WERI-Rb-1 (cell line): ENCODE measurements at regions not wholly inside any gene's neighbourhood (a gene's known extent, or its start where the extent isn't known, plus 50 kb on each side); places are given as distances from the start of the nearest gene placed in this dataset.

Experiments
- DNase-seq: peaks from one replicate; pipeline ENCODE4 v3.0.0-alpha.2; 2020
- H3K27ac ChIP-seq: fragments of 250-450 bp; sonication (Bioruptor Pico); 2 replicates; pipeline ENCODE4 v1.5.1; 2020; ENCODE audit warnings: mild to moderate bottlenecking, moderate library complexity
- H3K27me3 ChIP-seq: fragments of 250-450 bp; sonication (Bioruptor Pico); 2 replicates; pipeline ENCODE4 v1.5.1; 2021; ENCODE audit warnings: mild to moderate bottlenecking, low read depth, moderate library complexity; ENCODE audit not compliant: insufficient read depth, severe bottlenecking
- H3K36me3 ChIP-seq: fragments of 250-450 bp; sonication (Bioruptor Pico); 2 replicates; pipeline ENCODE4 v1.5.1; 2020; ENCODE audit warnings: mild to moderate bottlenecking, moderate library complexity
- H3K4me3 ChIP-seq: 2 replicates; pipeline ENCODE4 v1.5.1; 2011; ENCODE audit warnings: low read depth, mild to moderate bottlenecking, control low read depth, low read length
- H3K9me3 ChIP-seq: fragments of 250-450 bp; sonication (Bioruptor Pico); 2 replicates; pipeline ENCODE4 v1.5.1; 2021; ENCODE audit warnings: mild to moderate bottlenecking, moderate library complexity; ENCODE audit not compliant: severe bottlenecking
- TF ChIP-seq, protein P1 (sequence below): IDR thresholded peaks from 2 replicates; pipeline ENCODE4 v1.5.1; 2011; ENCODE audit warnings: low read depth, mild to moderate bottlenecking, control low read depth, inconsistent platforms, low read length

DNA sequence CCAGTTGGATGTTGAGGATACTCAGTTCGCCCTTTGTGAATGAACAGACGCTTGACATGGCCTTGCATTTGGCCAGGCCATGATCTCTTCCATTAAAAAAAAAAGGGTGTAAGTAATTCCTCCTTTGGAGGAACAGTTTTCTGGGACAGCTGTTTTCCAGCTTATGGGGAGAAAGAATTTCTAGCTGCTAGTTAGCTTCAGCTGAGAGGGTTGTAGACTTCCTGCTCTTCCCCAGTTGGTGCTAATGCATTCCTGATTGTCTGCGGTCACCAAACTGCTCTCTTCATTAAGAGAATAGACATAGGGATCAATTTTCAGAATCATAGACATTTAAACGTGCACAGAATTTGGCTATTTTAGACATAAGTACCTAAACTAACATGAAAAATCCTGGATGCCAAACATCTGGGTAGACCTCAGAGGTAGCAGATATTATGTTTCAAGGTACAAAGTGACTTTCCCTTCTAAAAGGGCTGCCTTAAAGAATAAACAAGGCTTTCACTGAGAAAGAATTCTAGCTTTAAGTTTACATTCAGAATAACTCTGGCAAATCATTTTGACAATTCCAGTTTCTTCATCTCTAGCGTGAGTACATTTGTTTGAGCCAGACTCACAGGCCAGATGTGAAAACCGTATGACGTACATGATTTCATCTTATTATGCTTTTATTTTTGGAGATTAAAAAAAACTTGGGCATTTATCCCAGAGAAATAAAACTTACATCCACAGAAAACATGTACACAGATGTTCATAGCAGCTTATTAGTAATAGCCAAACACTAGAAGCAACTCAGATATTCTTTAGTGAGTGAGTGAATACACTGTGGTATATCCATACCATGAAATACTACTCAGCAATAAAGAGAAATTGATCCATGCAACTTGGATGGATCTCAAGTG is 71.2 kb downstream of the MAIP1 start:
- H3K9me3 ChIP-seq: no peaks in the 10 kb centered on the region
- DNase-seq: no peak
- no peaks in the 10 kb centered on the region for H3K36me3 ChIP-seq

DNA sequence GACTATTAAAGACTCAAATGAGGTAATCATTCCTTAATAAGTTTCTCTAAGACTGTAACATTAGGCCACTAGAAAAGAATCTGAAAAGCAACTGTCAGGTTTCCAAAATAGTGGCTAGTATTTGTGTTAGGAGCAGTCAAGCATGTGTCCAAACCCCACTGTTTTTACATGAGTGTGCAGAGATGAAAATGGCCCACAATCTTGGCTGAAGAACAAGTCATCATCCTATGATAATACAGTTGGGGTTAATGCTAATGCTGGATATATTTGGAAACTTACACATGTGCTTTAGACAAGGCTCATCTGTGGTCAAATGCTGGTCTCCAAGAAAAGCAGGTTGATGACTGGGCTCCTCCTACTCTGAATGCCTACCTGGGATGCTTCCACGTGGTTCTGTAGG is 73.6 kb downstream of the MAIP1 start:
- Histone ChIP-seq H3K27me3 (no peaks in the 10 kb centered on the region), H3K36me3 (no peaks in the 10 kb centered on the region), H3K4me3 (no peak overlapping the region), H3K27ac (no peak overlapping the region), H3K9me3 (no peaks in the 10 kb centered on the region)
- TF ChIP-seq, protein P1, sequence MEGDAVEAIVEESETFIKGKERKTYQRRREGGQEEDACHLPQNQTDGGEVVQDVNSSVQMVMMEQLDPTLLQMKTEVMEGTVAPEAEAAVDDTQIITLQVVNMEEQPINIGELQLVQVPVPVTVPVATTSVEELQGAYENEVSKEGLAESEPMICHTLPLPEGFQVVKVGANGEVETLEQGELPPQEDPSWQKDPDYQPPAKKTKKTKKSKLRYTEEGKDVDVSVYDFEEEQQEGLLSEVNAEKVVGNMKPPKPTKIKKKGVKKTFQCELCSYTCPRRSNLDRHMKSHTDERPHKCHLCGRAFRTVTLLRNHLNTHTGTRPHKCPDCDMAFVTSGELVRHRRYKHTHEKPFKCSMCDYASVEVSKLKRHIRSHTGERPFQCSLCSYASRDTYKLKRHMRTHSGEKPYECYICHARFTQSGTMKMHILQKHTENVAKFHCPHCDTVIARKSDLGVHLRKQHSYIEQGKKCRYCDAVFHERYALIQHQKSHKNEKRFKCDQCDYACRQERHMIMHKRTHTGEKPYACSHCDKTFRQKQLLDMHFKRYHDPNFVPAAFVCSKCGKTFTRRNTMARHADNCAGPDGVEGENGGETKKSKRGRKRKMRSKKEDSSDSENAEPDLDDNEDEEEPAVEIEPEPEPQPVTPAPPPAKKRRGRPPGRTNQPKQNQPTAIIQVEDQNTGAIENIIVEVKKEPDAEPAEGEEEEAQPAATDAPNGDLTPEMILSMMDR: no peak
- DNase-seq: no peak

More for the DNA sequence above, 71.2 kb downstream of the MAIP1 start:
- no peak overlapping the region for H3K4me3 ChIP-seq
- no peaks in the 10 kb centered on the region for H3K27me3 ChIP-seq
- TF ChIP-seq, protein P1: no peak
- no peak overlapping the region for H3K27ac ChIP-seq

DNA sequence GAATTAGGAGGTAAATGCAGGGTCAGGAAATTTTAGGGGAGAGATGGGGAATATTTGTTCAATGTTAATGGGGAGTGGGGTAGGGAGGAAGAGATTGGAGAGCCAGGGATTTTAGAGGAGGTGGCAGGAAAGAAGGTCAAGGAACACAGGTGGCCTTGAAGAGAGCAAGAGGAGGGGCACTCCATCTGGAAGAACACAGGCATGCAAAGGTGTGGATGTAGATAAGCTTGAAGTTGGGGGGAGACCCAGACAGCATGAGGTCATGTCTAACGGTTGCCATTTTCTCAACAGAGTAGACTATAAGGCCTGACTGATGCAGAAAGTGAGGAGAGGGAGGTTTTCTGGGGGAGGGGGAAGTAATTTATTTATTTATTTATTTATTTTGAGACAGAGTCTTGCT is 77.5 kb downstream of the MAIP1 start:
- H3K9me3 ChIP-seq: no peaks in the 10 kb centered on the region

DNA sequence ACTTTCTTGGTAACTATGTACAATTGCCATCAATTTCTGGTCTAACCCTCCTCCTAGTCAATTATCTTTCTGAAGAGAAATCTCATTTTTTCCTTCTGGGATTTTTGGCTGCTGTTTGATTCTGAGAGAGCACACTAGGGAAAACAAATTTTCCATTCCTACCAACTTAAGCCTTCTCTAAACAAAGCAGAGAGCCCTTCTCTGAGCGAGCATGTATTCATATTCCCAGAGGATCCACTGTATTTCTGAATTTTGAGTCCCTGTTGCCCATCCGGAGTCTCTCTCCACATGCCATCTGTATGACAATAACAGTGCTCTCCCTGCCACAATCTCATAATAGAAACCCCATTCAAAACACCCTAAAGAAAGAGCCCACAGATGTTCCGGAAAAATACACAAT is 78.5 kb downstream of the MAIP1 start:
- Histone ChIP-seq H3K27me3 (no peaks in the 10 kb centered on the region), H3K9me3 (no peaks in the 10 kb centered on the region), H3K4me3 (no peak overlapping the region), H3K27ac (no peak overlapping the region), H3K36me3 (no peaks in the 10 kb centered on the region)
- TF ChIP-seq, protein P1: no peak
- DNase-seq: no peak

More for the DNA sequence above, 77.5 kb downstream of the MAIP1 start:
- DNase-seq: no peak
- Histone ChIP-seq H3K4me3 (no peak overlapping the region), H3K36me3 (no peaks in the 10 kb centered on the region), H3K27ac (no peak overlapping the region), H3K27me3 (no peaks in the 10 kb centered on the region)
- TF ChIP-seq, protein P1: no peak

DNA sequence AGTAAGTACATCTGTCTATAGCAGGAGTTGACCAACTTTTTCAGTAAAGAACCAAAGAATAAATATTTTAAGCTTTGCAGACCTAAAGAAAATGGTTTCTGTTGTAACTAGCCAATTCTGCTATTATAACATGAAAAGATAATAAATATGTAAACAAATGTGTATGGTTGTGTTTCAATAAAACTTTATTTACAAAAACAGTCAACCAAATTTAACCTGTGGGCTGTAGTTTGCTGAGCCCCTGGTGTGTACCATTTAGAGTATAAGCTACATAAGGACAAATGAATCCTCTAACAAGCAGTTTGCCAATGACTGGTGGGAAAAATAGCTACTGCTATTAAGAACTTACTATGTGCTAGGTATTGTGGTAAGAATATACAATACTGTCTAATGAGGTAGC is 79.4 kb downstream of the MAIP1 start:
- no peak overlapping the region for H3K27ac ChIP-seq
- DNase-seq: no peak
- H3K4me3 ChIP-seq: no peak overlapping the region
- H3K27me3 ChIP-seq: no peaks in the 10 kb centered on the region
- H3K36me3 ChIP-seq: no peaks in the 10 kb centered on the region
- no peaks in the 10 kb centered on the region for H3K9me3 ChIP-seq
- TF ChIP-seq, protein P1: no peak
